HCT116 (cell line): ENCODE measurements at regions not wholly inside any gene's neighbourhood (a gene's known extent, or its start where the extent isn't known, plus 50 kb on each side); places are given as distances from the start of the nearest gene placed in this dataset.

Experiments used
- ATAC-seq: fragments of 200-7000 bp; cut with Tn5 transposase; 2 replicates; pipeline ENCODE4 v1.9.1; 2020; ENCODE audit warnings: mild to moderate bottlenecking, moderate library complexity
- BruUV-seq: library from RNA; stranded (reverse); fragments of 400-500 nt; replicated peaks from 2 replicates; lab custom pipeline; 2021; lab: Mats Ljungman, UMichigan
- CTCF ChIA-PET: fragments of 300-600 bp; sonication (Branson Sonifier 250); formaldehyde crosslinking; loops from one replicate; lab custom pipeline; 2021; ENCODE audit warnings: antibody characterized with exemption; lab: Charles Lee
- POLR2A ChIA-PET: fragments of 300-600, 350-600 bp; sonication (Branson Sonifier 250); formaldehyde crosslinking; loops from one replicate; lab custom pipeline; 2021; ENCODE audit warnings: antibody characterized with exemption; lab: Charles Lee
- RAD21 ChIA-PET, 2 experiments: fragments of 300-600 bp; sonication (Branson Sonifier 250); formaldehyde crosslinking; loops; one replicate each; lab custom pipeline; 2023; ENCODE audit warnings: low total read pairs in 2 of 2; ENCODE audit not compliant: uncharacterized antibody in 2 of 2, unreplicated experiment in 2 of 2, low non-redundant PET in 1 of 2; lab: Charles Lee
- DNase-seq: peaks from one replicate; pipeline ENCODE4 v3.0.0-alpha.2; 2010; ENCODE audit warnings: low read depth, low spot score
- H2AFZ ChIP-seq: fragments of 200-600 bp; shearing (Covaris generic), sonication (generic); 2 replicates; pipeline ENCODE4 v1.6.1; 2017; ENCODE audit warnings: low read depth, mixed run types, mixed read lengths, antibody characterized with exemption, low read length; ENCODE audit not compliant: poor library complexity, severe bottlenecking
- H3K27ac ChIP-seq: 2 replicates; pipeline ENCODE4 v1.5.1; 2012; ENCODE audit warnings: low read depth, low read length
- H3K27me3 ChIP-seq: fragments of 200-600 bp; sonication (generic); 2 replicates; pipeline ENCODE4 v1.6.1; 2016; ENCODE audit warnings: mixed run types, low read length, mixed read lengths; ENCODE audit not compliant: insufficient read depth
- H3K36me3 ChIP-seq, 2 experiments: fragments of 200-500 bp in 1 of 2; fragments of 200-600 bp in 1 of 2; sonication (Bioruptor generic) in 1 of 2; sonication (generic) in 1 of 2; 2 replicates each; pipeline versions ENCODE4 v1.5.1 to v1.6.1; 2014 to 2016; ENCODE audit warnings: low read length in 2 of 2, inconsistent platforms in 1 of 2, mixed read lengths in 1 of 2, mixed run types in 1 of 2; ENCODE audit not compliant: insufficient read depth in 2 of 2, control insufficient read depth in 1 of 2
- H3K4me1 ChIP-seq, 2 experiments: fragments of 200-600 bp in 1 of 2; sonication (generic) in 1 of 2; 2 replicates each; pipeline versions ENCODE4 v1.5.1 to v1.6.1; 2012 to 2017; ENCODE audit warnings: low read length in 2 of 2, inconsistent platforms in 1 of 2, mild to moderate bottlenecking in 1 of 2, mixed read lengths in 1 of 2, mixed run types in 1 of 2, moderate library complexity in 1 of 2; ENCODE audit not compliant: insufficient read depth in 2 of 2, control insufficient read depth in 1 of 2
- H3K4me2 ChIP-seq: fragments of 200-600 bp; sonication (generic); 2 replicates; pipeline ENCODE4 v1.6.1; 2017; ENCODE audit warnings: mixed run types, low read length, mixed read lengths
- H3K4me3 ChIP-seq, 2 experiments: fragments of 200-600 bp in 1 of 2; sonication (generic) in 1 of 2; replicated peaks in 1 of 2; 2 replicates each; pipeline ENCODE4 v1.5.1; 2011 to 2016; ENCODE audit warnings: low read length in 2 of 2, control low read depth in 1 of 2, low read depth in 1 of 2, mild to moderate bottlenecking in 1 of 2, mixed read lengths in 1 of 2, mixed run types in 1 of 2
- H3K79me2 ChIP-seq: fragments of 200-600 bp; sonication (generic); 2 replicates; pipeline ENCODE4 v1.6.1; 2017; ENCODE audit warnings: mild to moderate bottlenecking, mixed run types, low read length, moderate library complexity, mixed read lengths; ENCODE audit not compliant: insufficient read depth
- H3K9ac ChIP-seq: fragments of 200-600 bp; sonication (generic); 2 replicates; pipeline ENCODE4 v1.6.1; 2016; ENCODE audit warnings: low read length, mixed read lengths
- H3K9me2 ChIP-seq: fragments of 200-600 bp; sonication (generic), shearing (Covaris generic); 2 replicates; pipeline ENCODE4 v1.6.1; 2017; ENCODE audit warnings: mixed run types, mild to moderate bottlenecking, moderate library complexity; ENCODE audit not compliant: insufficient read depth
- H3K9me3 ChIP-seq, 2 experiments: fragments of 200-500 bp in 1 of 2; fragments of 200-600 bp in 1 of 2; sonication (Bioruptor generic) in 1 of 2; sonication (generic) in 1 of 2; 2 replicates each; pipeline ENCODE4 v1.6.1; 2014 to 2017; ENCODE audit warnings: low read length in 2 of 2, mixed read lengths in 2 of 2, inconsistent platforms in 1 of 2, low read depth in 1 of 2, mild to moderate bottlenecking in 1 of 2, mixed run types in 1 of 2, moderate library complexity in 1 of 2; ENCODE audit not compliant: control insufficient read depth in 1 of 2, insufficient read depth in 1 of 2
- H4K20me1 ChIP-seq: fragments of 200-600 bp; sonication (generic), shearing (Covaris generic); 2 replicates; pipeline ENCODE4 v1.6.1; 2017; ENCODE audit warnings: mixed run types, mild to moderate bottlenecking, moderate library complexity; ENCODE audit not compliant: insufficient read depth
- CEBPB ChIP-seq: IDR thresholded peaks from 2 replicates; pipeline ENCODE4 v1.6.1; 2012; ENCODE audit warnings: low read depth
- ELF1 ChIP-seq: IDR thresholded peaks from 2 replicates; pipeline ENCODE4 v1.6.1; 2012; ENCODE audit warnings: low read depth, borderline replicate concordance
- EZH2 ChIP-seq: fragments of 200-600 bp; sonication (generic); IDR thresholded peaks from 2 replicates; pipeline ENCODE4 v1.6.1; 2017; ENCODE audit warnings: antibody characterized with exemption, mixed run types
- EZH2phosphoT487 ChIP-seq: fragments of 200-600 bp; IDR thresholded peaks from 2 replicates; pipeline ENCODE4 v1.6.1; 2018; ENCODE audit warnings: antibody characterized with exemption, borderline replicate concordance
- FOSL1 ChIP-seq: IDR thresholded peaks from 2 replicates; pipeline ENCODE4 v1.6.1; 2012; ENCODE audit warnings: low read depth
- JUND ChIP-seq: IDR thresholded peaks from 2 replicates; pipeline ENCODE4 v1.6.1; 2012
- MAX ChIP-seq: IDR thresholded peaks from 2 replicates; pipeline ENCODE4 v1.6.1; 2012
- POLR2A ChIP-seq: IDR thresholded peaks from 2 replicates; pipeline ENCODE4 v1.7.0; 2011; ENCODE audit warnings: borderline replicate concordance; ENCODE audit not compliant: insufficient read depth, insufficient read length; ENCODE audit errors: extremely low read depth
- POLR2AphosphoS5 ChIP-seq: IDR thresholded peaks from 2 replicates; pipeline ENCODE4 v1.6.1; 2011; ENCODE audit warnings: mild to moderate bottlenecking, low read depth, low read length, moderate library complexity
- REST ChIP-seq: IDR thresholded peaks from 2 replicates; pipeline ENCODE4 v1.6.1; 2012; ENCODE audit warnings: low read depth
- SP1 ChIP-seq: IDR thresholded peaks from 2 replicates; pipeline ENCODE4 v1.6.1; 2012; ENCODE audit warnings: low read depth
- SRF ChIP-seq: IDR thresholded peaks from 2 replicates; pipeline ENCODE4 v1.6.1; 2012; ENCODE audit warnings: low read depth
- TCF7L2 ChIP-seq: IDR thresholded peaks from 2 replicates; pipeline ENCODE4 v1.7.0; 2011; ENCODE audit warnings: borderline replicate concordance, inconsistent platforms; ENCODE audit not compliant: insufficient read depth, insufficient read length; ENCODE audit errors: extremely low read depth
- ZBTB33 ChIP-seq: IDR thresholded peaks from 2 replicates; pipeline ENCODE4 v1.6.1; 2011; ENCODE audit warnings: mild to moderate bottlenecking, low read length, moderate library complexity; ENCODE audit not compliant: insufficient replicate concordance; ENCODE audit errors: extremely low read depth
- ZFX ChIP-seq: fragments of 450-650 bp; IDR thresholded peaks from 2 replicates; pipeline ENCODE4 v1.6.1; 2017
- intact Hi-C: fragments of 100-400 bp; cut with micrococcal nuclease; formaldehyde crosslinking; loops from 2 replicates; pipeline ENCODE4 v1.10.0; 2022
- TF ChIP-seq, protein P1 (sequence below): IDR thresholded peaks from 2 replicates; pipeline ENCODE4 v1.6.1; 2012

- Histone ChIP-seq H4K20me1 (no peaks in the 10 kb centered on the region), H3K4me2 (no peak overlapping the region), H3K9me3 (no peaks in the 10 kb centered on the region), H3K27me3 (no peaks in the 10 kb centered on the region), H3K9me2 (no peaks in the 10 kb centered on the region), H3K4me1 (peaks cover 38 to 49% of the 10 kb centered on the region in 2 experiments), H2AFZ (no peak overlapping the region)
- POLR2A ChIA-PET = no interaction called here
- intact Hi-C loops = no loop called here
- TF ChIP-seq REST = no peak
- TF ChIP-seq TCF7L2 = no peak
- TF ChIP-seq ZBTB33 = no peak
- TF ChIP-seq MAX = no peak
- TF ChIP-seq, protein P1, sequence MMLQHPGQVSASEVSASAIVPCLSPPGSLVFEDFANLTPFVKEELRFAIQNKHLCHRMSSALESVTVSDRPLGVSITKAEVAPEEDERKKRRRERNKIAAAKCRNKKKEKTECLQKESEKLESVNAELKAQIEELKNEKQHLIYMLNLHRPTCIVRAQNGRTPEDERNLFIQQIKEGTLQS = no peak
- TF ChIP-seq FOSL1 = no peak
- no peak for TF ChIP-seq ELF1
- TF ChIP-seq CEBPB = no peak
- TF ChIP-seq EZH2phosphoT487 = no peak
- no peak for TF ChIP-seq POLR2A
- no peak for TF ChIP-seq EZH2
- TF ChIP-seq POLR2AphosphoS5 = no peak
- TF ChIP-seq SP1 = no peak
- no peak for TF ChIP-seq ZFX
- no peak for TF ChIP-seq SRF
- TF ChIP-seq JUND = no peak
- TF ChIP-seq, all 23 proteins: peak for 0
- ATAC-seq (no peak), DNase-seq (no peak)
- BruUV-seq = no TSS peak
- Histone ChIP-seq H3K9ac (no peak overlapping the region), H3K36me3 (no peaks in the 10 kb centered on the region), H3K27ac (no peak overlapping the region), H3K4me3 (no peak overlapping the region), H3K79me2 (no peaks in the 10 kb centered on the region)
- CTCF ChIA-PET = no interaction called here
- RAD21 ChIA-PET = no interaction called here
These were observed 102.8 kb downstream of the ETS2 start for GRCh38 chr21:38908537-38908936.
